ENCODE measurements at regions not wholly inside any gene's neighbourhood (a gene's known extent, or its start where the extent isn't known, plus 50 kb on each side); places are given as distances from the start of the nearest gene placed in this dataset.

- no peak for DNase-seq (ENCODE audit: low spot score)
These were observed 431.6 kb downstream of the PTPRU start for GRCh38 chr1:29667951-29668350.

DNA sequence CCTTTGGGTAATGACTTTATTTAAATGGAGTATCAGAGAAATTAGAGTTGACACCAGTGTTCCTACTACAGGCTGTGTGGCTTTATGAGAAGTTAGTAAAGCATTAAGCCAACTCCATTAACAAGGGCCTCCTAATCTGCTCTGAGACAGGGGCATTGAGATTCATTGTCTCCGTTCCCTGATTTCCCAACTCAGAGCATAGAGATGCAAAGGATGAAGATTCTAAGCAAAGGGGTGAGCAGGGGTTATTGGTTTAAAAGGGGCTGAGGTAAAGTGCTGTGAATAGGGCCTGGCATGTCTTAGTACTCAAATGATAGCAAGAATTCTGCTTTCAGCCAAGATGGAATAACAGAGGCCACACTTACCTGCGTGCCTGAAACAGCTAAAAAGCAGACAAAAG, 428.4 kb downstream of the PTPRU start:
- no peak for DNase-seq (ENCODE audit: low spot score)

DNA sequence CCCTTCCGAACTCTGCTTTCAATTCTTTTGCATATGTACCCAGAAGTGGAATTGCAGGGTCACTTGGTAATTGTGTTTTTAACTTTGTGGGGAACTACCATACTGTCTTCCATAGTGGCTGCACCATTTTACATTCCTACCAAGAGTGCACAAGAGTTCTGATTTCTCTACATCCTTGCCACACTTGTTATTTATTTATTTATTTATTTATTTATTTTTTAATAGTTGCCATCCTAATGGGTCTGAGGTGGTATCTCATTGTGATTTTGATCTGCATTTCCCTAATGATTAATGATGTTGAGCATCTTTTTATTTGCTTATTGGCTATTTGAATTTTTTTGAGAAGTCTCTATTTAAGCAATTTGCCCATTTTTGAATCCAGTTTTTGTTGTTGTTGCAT, 422.4 kb downstream of the PTPRU start:
- DNase-seq (ENCODE audit: low spot score): no peak

GRCh38 chr1:29657816-29658215, 421.5 kb downstream of the PTPRU start:
- DNase-seq (ENCODE audit: low spot score): no peak

DNA sequence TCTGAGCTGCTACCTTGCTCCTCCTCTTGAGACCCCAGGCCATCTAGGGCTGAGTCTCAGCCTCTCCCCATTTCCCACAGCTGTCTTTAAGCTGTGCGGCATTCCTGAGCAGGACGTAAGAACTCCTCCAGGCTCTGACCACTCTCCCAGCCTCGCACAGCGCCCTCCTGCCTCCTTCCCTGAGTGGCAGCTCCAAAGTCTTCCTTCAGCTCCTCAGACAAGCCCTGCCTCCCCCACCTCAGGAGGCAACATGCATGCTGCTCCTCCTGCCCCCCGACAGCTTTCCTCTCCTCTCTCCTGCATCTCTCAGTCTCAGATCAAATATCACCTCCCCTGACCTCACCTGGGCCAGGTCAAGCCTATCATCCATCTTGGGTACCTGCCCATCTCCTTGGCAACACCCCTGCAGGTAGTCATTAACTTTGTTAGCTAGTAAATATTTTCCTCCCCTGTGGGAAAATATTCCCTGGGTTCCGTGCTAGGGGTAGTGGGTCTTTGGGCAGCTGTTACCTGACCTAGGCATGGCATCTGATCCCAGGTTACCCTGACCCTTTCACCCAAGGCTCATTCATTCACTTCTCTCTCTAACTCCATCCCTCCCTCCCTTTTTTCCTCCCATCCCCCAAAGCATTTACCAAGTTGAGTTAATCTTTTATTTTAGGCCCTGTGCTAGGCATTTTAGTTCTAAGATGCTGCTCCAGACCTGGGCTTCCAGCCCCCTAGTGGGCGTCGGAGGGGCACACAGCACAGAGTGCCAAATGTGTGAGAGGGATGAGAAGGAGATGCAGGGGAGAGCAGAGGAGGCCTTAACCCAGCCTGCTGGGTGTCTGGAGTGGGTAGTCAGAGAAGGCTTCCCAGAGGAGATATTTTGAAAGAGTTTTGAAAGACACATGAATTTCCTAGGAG, 419.9 kb downstream of the PTPRU start:
- no peak for DNase-seq (ENCODE audit: low spot score)

- no peak for DNase-seq (ENCODE audit: low spot score)
These were observed 418.8 kb downstream of the PTPRU start for GRCh38 chr1:29655145-29655544.

DNA sequence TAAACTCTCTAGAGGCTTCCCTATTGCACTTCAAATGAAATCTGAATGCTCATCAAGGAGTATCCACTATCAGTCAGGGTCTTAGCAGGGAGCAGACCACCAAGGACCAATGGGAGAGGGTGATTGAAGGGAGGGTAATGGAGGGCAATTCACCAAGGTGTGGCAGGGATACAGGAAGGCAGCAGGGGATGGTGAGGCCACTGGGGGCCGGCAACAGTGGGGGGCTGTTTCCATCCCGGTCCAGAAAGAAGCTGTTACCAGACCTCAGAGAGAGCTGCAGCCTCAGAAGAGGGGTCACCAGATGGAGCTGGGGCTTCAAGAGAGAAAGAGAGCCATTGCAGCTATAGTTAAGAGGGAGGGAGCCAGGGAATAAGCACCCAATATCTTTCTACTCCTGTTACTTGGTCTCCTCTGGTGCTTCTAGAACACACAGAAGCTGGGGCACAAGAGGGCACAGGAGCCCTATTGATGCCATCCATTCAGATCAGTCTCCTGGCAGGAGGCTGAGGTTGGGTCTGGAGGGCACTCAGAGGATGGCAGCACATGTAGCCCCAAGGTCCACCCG, 417.6 kb downstream of the PTPRU start:
- no peak for DNase-seq (ENCODE audit: low spot score)

- DNase-seq (ENCODE audit: low spot score): no peak
These were observed 416.9 kb downstream of the PTPRU start for GRCh38 chr1:29653034-29653810.

- no peak for DNase-seq (ENCODE audit: low spot score)
These were observed 415.7 kb downstream of the PTPRU start for GRCh38 chr1:29651684-29652665.

DNA sequence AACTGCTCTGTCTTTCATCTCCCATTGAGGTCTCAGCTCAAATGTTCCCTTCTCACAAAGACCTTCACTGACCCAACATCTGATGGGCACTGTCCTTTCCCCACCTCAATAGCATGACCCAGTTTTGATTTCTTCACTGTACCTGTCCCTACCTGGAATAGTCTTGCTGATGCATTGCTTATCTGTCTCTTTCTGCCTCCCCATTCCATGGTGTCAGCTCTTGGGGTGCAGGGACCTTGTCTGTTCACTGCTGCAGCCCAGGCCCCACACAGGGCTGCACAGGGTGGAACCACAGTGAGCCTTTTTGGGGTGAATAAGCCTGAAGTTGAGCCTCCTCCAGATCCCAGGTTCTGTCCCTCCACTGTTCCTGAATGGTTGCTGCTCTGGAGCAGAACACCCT, 414.9 kb downstream of the PTPRU start:
- DNase-seq (ENCODE audit: low spot score): no peak

DNA sequence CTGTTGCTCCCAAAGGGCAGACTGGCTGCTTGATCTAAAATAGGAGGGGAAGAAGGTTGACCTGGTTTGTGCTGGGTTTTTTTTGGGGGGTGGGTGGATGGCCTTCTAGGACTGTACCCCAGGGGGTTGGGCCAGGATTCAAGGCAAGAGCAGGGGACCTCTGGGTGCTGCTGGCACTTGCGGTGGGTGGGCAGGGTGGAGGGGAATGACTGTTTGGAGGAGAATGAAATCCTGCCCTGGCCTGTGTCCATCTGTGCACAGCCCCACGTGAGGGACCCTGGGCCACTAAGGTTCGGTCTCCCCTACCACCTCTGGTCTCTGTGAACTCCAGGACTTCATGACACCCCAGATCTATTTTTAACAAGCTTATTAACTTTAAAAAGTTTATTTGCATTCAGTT, 414.2 kb downstream of the PTPRU start:
- DNase-seq (ENCODE audit: low spot score): no peak

- no peak for DNase-seq (ENCODE audit: low spot score)
These were observed 413.7 kb downstream of the PTPRU start for GRCh38 chr1:29650041-29650400.

DNA sequence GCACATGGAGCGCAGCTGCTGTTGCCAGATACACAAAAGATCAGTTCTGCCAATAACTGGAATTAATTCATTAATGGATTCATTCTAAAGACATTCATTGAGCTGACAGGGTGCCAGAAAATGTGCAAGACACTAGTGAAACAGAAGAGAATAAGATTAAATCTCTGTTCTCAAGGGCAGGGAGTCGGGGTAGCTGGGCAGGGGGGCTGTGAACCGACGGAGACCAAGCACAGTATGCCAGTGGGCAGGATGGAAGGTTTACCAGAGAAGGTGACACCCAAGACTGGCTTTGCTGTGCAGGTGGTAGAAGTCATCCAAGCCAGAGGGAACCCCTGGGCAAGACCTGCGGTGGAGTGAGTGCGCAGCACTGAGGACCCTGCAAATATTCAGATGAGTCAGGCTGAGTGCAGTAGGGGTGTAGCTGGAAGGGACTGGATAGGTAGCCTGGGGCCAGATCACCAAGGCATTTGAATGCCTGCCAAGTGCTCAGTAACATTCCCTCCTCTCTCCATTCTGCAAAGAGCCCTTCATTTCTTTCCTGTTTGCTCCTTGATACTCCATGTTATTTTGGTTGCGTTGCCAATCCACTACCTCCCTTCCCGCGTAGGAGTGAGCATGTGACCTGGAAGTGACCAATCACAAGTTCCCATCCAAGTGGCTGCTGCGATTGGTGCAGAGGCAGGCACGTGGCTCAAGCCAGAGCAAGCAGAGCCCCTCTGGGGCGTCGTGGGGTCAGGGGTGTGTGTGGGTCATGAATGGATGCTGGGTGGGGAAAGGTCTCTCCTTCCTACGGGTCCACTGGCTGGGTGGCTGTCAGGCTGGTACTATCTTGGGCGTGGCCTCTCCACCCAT, 413.1 kb downstream of the PTPRU start:
- no peak for DNase-seq (ENCODE audit: low spot score)

DNA sequence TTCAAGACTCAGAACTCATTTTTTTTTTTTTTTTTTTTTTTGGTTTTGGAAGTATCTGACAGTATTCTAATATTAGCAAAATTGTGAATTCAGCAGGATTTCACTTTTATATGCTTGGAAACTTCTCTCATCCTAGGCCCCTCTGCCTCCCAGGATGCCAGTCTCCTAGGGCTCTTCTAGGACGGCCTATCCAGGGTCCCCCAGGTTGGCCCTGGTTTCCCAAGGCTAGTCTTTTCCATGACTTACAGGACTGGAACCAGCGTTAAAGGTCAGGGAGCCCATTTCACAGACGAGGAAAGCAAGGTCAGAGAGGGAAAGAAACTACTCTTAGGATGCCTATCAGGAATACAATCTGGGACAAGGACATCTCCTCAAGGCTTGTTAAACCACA, 412.5 kb downstream of the PTPRU start:
- no peak for DNase-seq (ENCODE audit: low spot score)

DNA sequence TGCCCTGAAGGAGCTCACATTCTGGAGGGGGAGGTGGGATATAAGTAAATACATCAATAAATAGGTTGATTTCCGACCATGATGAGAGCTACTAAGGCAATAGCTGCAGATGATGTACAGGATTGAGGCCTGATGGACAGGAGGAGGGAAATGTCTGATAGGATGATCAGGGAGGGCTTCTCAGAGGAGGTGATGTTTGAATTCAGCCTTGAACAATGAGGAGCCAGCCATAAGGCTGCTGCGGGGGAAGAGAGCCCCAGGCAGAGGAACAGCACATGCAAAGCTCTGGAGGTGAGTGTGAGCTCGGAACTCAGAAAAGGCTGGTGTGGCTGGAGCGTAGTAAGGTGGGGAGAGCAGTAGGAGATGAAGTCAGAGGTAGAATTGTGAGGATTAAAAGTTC, 411.7 kb downstream of the PTPRU start:
- DNase-seq (ENCODE audit: low spot score): no peak

GRCh38 chr1:29647581-29647980, 411.3 kb downstream of the PTPRU start:
- no peak for DNase-seq (ENCODE audit: low spot score)

DNA sequence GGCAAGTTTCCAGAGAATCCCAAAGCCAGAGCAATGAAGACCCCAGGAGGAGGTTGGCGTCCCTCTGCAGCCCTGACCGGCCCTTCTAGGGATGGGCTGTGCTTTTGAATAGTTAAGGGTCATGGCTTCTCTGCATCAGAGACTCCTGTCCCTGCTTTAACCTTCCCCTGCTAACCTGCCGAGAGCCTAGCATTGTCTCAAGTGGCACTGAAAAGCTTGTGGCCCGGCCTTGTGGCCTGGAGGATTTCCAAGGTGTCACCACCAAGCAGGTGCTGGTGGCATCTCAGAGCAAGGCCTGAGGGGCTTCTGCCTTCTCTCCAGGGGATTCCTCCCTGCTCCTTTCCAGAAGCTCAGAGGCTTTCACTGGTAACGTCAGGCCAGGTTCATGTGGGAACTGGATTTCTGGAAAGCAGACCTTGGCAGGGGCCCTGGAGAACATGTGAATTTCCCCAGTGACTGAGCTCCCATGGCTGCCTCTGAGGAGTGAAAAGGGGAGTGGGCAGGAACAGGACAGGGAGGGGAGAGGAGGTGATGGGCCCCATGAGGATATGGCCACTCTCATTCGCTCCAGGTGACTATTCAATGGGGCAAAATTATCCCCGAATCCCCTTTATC, 409.9 kb downstream of the PTPRU start:
- DNase-seq (ENCODE audit: low spot score): no peak

- no peak for DNase-seq (ENCODE audit: low spot score)
These were observed 409.3 kb downstream of the PTPRU start for GRCh38 chr1:29645586-29645985.

- no peak for DNase-seq (ENCODE audit: low spot score)
These were observed 408.5 kb downstream of the PTPRU start for GRCh38 chr1:29644812-29645211.

DNA sequence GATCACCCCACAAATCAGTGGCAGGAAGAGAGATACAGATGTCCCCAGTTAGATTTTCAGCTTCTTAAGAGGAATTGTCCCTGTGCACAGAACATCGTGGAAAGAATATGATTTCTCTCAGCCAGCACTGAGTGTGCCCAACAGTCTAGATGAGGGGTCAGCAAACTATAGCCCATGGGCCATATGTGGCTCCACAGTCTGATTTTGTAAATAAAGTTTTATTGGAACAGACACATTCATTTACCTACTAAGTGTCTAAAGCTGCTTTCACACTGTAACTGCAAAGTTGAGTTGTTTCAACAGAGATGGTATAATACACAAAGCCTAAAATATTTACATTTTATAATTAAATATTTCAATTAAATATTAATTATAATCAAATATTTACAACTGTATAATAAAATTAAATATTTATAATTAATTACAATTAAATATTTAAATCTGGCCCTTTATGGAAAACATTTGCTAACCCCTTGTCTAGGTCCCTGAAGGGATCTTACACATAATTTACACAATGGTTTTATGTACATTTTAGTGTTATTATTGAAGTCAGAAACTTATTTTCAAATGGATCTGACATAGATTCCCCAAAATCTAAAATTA, 407.6 kb downstream of the PTPRU start:
- DNase-seq (ENCODE audit: low spot score): no peak

Data from COLO829 (cell line).